HG03159 (cell line): ENCODE measurements at regions not wholly inside any gene's neighbourhood (a gene's known extent, or its start where the extent isn't known, plus 50 kb on each side); places are given as distances from the start of the nearest gene placed in this dataset.
"Not testable (repeated sequence)": the region's sequence is repeated elsewhere in the genome, so short reads cannot be mapped to it uniquely, and the experiment has no call there.

ENCODE experiments used
- ATAC-seq: cut with Tn5 transposase; IDR thresholded peaks from one replicate; pipeline ENCODE4 v1.9.1; 2021; ENCODE audit warnings: mild to moderate bottlenecking, moderate library complexity; ENCODE audit not compliant: unreplicated experiment

DNA sequence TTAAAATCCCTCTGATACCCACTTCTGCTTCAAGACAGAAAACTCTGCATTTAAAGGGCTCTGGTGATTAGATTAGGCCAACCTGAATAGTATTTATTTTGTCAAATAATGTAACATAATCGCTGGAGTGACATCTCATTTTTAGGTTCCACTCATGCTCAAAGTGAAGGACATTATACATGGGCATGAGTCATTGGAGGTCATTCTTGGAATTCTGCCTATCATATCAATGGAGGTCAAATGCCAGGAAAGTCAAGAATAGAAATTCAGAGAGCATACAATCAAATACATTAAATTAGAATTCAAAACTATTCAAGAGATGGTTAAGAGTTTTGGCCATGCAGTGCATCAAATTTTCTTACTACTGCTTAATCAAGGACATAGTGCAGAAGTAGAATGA lies 50.8 kb upstream of the PRSS1 start:
- no peak for ATAC-seq

DNA sequence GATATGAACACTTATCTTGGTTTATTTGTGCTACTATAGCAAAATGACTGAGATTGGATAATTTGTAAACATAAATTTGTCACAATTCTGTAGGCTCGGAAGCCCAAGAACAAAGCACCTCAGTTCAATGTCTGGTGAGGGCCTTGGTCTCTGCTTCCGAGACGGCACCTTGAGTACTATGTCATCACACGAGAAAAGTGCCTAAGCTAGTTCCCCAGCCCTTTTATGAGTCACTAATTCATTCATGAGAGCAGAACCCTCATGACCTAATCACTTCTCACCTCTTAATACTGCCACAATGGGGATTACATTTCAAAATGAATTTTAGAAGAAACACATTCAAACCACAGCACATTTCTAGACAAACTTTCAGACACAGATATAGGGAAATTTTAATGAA lies 52.0 kb upstream of the PRSS1 start:
- no peak for ATAC-seq

DNA sequence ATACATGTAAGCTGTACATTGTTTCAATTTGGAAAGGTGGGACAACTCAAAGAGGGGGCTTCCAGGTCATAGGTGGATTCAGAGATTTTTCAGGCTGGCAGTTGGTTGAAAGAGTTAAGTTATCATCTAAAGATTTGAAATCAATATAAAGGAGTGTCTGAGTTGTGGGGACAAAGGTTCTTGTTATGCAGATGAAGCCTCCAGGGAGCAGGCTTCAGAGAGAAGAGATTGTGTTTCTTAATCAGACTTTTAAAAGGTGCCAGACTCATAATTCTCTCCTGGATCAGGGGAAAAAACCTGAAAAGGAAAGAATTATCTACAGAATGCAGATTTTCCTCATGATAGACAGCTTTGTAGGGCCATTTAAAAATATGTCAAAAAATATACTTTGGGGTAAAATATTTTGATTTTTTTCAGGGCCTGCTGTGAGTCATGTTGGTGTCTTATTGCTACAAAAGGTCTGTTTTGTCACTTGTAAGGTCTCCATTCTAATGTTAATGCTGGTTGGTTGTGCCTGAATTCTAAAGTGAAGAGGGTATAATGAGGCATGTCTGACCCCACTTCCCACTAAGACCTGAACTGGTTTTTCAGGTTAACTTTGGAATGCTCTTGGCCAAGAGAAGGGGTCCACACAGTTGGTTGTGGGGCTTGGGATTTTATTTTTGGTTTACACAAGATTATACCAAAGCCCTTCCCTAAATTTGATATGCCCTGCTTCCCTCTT lies 52.7 kb upstream of the PRSS1 start:
- ATAC-seq: no peak

DNA sequence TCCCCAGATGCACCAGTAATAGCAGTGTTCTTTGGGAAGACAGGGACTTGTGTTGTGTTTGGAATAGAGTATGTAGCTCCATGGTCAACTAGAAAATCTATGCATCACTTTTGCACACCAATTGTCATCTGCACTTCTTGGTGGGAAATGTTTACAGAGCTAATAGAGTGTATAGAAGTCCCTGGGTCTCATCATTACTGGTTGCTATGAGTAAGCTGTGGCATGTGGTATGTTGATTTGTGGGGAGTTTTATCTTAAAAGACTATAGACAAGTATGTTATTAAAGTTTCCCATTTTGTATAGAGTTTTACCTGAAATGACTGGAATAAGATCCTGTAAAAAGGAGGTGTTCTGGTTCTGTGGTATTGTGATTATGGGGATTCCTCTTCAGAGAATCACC lies 55.4 kb upstream of the PRSS1 start:
- ATAC-seq: no peak

DNA sequence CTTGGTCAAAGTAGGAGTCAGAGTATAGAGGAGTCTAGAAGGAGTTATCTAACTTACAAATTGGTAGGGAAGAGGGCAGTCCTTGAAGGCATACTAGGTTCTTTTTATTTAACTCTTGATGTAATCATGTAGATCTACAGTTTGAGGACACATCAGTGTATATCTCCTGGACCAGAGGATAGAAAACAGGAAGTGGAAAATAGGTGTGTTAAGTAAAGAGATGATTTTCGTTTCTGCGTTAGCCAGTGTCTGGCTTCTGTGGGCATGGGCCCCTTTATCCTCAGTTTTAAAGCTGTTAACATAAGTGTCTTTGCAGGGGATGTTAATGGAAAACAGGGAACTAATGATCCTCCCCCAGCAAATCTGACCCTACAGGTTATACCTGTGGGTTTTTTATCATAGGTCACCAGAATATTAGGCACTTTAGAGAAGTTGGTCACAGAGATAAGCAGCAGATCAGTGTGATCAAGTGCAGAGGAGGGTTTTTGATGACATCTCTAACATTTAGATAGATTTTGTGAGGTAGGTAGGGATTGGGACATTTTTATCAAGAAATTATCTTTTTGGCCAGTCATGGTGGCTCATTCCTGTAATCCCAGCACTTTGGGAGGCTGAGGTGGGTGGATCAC lies 58.6 kb upstream of the PRSS1 start:
- no peak for ATAC-seq

DNA sequence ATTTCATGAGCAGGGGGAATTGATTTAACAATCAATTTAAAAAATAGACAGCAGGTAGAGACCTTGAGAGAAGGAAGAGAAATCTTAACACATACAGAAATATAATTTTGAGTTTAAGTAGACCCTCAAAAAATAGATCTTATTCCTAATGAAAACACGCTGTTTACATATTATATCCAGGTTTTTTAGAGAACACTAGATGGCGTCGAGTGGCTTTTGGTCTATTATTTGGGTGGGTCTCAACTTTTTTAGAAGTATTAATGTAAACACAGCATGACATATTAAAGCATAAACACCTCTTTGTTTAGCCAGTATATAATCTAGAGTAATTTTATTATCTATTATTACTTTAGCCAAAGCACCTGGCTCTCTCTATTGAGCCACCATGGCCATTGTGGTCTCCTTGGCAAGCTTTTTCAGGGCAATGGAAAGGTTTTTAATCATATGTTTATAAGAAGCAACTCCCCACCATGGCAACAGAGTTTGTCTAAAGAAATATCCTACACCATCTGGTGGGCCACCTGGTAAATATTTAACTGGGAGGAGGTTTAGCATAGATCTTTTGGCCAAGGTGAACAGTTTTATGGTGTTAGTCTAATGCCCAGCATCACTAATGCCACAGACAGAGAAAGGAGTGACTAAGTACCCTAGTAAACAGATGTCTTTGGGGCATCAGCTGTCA lies 59.7 kb upstream of the PRSS1 start:
- ATAC-seq: no peak

DNA sequence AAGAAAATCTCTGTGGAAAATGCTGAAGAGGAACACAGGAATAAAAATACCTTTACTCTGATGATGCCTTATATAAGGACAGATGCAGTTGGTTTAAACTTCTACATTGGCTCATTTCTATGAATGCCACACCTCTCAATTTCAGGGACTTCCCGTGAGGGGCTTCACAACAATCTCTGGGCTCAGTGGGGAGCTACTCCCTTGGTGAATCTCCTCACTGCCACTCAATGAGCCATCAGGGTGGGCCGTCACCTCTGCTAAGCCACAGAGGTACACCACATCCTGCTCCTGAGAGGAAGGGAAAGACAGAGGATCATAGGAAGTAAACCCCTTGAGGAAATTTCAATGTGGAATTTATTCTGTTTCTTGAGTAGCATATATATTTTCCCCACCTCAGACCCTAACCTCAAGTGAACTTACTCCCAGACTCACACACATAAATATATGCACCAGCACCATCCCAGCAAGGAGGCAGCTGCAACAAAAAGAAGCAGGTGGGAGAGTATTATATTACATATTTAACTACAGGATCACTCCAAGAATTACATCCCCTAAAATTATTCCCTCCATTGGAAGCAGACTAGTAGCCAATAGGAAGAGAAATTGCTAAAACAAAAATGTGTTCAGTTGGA lies 63.3 kb upstream of the PRSS1 start:
- no peak for ATAC-seq

DNA sequence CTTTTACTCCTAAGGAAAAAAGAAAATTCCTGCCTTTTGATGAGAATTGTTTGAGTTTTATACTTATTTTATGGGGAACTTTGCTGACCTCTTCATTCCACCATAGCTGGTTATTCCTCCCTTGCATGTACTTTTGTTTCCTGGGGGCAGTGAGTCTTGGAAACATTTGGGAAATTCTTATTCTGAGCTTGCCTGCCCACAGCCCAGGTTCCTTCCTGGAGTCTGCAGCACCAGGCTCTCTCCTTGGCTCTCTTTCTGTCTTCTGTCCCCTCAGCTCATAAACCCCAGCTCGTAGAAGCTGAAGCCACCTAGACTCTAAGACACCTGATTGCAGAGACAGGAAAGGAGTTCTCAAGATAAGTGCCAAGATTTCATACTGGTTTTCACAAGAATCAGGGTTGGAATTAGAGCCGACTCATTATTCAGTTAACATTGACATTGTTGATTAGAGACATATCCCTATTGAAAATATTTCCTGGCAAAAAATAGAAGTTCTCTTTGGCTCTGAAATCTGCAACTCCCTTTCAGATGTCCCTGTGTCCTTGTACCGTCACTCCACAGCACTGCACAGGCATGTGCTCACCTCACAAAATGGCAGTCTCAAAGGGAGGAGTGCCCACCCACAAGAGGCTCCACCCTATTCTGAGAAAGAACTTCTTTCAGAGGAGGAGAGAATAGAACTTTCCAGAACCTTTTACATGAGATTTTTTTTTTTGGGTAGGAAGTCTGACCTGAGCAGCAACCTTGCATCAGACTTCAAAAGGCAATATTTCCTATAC lies 67.8 kb upstream of the PRSS1 start:
- no peak for ATAC-seq

DNA sequence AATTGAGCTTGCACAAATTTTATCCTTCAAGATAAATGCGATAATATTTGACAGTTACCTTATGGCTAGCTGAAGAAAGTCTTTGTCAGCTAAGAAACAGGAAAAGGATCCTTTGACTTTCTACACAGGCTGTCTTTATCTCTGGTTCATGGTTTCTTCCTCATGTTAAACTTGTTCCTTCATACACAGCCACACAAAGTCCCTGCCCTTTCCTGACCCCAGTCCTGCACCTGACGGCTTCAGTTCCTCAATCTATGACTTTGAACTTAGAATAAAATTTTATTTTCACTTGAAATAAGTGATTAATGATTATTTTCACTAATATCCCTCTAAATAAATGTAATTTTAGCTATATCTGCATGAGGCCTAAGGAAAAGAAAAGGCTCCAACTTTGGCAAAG lies 77.8 kb upstream of the PRSS1 start:
- ATAC-seq: no peak

DNA sequence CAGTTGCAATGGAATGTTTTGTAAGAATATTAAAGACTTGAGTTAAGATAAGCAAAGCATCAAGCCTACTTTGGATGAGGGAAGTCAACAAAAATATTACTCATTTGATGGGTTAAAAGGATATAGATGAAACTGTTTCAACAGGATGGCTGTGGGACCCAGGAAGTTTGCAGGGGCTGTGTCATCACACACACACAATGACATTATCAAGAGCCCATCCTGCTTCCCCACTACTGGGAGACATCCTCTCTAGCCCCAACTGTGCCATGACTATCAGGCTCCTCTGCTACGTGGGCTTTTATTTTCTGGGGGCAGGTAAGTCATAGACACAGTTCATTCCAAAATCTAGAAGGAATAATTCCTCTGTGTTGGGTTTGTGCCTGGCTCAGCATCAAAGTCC lies 78.8 kb upstream of the PRSS1 start:
- no peak for ATAC-seq

DNA sequence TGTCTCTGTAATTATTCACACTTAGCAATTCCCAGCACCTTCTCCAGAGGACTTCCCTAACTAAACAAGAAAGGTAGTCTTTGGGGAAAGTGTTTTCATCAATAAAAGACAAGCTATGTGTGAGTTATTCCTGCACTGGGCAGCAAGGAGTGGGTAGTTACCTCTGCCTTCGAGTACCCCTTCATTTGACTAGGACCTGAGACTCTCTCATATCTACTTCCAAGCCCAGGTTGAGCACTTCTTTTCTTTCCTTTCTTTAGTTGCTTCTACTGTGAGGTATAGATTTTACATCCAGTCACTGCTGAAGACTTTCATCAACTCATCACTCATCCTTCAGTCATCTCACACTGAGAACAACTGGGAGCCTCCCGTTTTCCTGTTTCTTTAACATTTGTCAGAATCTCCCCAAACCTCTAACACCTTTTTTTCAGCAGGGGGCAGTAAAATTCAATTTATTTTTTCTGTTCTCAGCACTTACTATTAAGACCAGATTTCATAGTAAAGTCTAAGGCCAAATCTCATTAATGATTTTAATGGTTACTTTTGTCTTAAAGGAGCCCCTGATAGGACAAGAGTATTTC lies 80.1 kb upstream of the PRSS1 start:
- ATAC-seq: no peak

DNA sequence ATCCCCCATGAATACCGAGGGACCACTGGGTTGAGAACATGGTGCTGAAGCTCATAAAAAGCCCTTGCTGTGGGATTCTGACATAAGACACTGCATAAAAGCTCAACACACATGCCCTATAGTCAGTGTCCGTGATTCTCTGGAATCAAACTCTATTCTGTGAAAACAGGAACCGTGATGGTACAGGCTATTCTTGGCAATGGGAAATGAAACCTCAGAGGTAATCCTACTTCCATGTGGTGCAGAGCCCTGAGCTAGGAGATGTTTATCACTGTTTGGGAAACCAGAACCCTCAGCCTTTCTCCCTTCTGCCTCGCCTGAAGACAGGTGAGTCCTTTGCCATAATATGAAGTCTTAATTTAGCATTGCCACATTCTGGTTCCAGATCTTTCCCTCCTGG lies 80.8 kb upstream of the PRSS1 start:
- ATAC-seq: no peak

DNA sequence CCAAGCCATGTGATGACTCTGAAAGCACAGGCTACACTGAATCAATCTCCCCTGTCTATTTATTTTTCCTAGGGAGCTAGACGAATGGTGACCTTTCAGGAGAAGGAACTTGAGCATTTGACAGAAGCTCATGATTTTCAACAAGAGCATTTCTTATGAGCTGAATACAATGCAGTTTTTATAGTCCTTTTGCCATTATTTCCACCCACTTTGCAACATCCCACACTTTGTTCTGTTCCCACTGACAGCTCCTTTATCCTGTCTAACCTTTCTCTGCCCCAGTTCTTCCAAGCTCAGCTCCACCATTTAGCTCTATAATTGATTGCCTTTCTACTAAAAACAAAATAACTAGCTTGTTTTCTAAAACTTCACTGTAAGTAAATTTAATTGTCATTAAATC lies 91.9 kb upstream of the PRSS1 start:
- no peak for ATAC-seq

DNA sequence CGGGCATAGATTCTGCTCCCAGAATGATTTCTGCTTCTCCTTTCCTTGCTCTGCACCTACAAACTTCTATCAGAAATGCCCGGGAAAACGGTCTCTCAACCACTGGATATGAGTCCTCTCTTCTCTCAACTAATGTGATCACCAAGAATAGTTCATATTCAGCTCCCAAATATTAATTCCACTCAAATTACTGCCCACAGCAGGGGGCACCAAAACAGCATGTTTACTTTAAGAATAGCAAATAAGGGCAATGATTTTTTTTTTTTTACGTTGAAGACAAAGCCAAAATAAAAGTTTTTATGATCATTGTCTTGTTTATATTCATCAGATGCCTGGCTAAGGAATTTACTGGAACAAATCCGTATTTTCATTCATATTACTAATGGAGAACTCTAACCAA lies 94.9 kb upstream of the PRSS1 start:
- ATAC-seq: no peak

DNA sequence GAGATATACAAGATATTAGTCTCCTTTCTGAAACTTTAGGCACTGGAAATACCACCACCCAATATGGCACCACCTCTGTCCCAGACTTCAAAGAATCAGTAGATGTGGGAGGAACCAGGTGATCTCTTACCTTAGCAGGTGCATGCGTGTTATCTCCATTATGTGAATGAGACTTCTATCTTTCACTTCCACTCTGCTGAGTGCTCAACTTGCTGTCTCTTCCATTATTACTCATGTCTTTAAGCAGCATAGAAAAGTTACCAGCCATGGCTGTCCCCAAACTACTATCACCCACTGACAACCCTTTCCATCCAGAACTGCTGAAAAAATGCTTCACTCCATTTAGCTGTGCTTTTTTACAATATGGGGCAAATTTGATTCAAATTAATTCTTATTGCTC lies 101.5 kb upstream of the PRSS1 start:
- peak; percentile 56 for ATAC-seq

DNA sequence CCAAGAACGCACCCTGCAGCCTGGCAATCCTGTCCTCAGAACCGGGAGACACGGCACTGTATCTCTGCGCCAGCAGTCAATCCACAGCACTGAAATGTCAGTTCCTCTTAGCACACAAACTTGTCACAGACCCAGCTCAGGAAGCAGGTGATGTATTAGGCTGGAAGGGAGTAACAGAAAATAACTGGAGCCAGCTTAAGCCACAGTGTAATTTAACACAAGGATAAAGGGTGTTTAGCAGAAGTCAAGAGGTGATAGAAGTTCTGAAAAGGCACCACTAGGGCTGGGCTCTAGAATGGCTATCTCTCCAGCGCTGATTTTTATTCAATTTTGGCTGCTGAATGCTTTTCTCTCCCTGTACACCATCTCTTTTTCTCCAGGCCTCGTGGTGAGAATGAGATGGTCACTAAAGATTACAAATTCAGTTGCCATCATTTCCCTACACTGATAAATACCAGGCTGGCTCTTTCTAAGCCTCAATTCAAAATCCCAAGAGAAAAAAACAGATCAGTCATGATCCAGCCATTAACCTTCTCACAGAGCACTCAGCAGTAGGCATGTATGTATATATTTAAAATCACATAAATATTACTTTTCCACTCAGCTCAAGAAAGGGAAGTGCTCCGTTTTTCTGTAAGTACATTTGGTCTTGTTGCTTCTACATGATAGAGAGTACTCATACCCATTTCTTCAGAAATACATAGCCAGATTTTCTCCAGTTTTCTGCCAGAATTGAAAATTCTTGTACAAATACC lies 102.7 kb upstream of the PRSS1 start:
- ATAC-seq: no peak

DNA sequence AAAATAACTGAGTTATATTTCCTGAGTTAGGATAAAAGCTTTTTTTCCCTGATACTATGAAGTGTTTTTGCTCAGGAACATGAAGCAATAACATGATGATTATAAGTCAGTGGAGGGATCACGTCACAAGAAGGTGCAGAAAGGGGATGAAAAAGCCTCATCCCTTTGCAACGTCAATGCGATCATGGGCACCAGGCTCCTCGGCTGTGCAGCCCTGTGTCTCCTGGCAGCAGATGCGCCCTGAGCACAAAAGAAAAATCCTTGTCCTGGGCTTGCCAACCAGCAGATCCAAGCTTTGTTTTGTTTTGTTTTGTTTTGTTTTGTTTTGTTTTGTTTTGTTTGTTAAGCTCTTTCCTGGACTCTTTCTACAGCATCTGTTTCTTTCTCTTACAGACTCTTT lies 103.5 kb upstream of the PRSS1 start:
- no peak for ATAC-seq

DNA sequence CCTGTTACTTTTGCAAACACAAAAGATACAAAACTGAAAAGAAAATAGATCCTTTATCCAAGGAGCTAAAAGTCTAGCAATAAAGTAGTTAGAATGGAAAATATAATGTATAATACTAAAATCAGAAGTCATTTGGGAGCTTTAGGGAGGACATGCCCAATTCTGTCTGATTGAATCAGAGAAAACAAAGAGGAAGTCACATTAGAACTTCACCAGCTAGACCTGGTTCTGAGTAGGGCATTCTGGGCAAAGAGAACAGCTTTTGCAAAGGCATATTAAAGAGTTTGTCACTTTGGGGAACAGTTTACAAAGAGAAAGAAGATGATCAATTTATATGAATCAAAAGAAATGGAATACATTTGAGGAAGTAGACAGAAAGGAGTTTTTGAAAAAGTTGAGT lies 107.0 kb upstream of the PRSS1 start:
- peak; percentile 66 for ATAC-seq

DNA sequence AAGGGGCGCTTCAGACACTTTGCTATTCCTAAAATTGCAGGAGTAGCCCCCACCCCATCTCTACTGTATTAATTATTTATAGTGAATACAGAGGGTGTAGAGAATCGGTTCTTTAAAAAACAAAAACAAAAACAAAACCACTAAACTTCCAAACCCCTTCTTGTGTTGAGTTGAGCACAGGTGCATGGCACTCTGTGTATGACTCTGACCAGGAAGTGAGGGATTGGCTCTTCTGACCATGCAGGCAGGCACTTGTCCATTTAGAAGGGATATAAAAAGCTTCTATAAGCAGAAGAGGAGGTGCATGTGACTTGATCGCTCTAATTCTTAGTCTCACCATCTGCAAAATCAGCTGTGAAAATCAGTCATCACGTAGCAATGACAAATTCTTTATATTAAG lies 108.0 kb upstream of the PRSS1 start:
- ATAC-seq: not testable (repeated sequence)

DNA sequence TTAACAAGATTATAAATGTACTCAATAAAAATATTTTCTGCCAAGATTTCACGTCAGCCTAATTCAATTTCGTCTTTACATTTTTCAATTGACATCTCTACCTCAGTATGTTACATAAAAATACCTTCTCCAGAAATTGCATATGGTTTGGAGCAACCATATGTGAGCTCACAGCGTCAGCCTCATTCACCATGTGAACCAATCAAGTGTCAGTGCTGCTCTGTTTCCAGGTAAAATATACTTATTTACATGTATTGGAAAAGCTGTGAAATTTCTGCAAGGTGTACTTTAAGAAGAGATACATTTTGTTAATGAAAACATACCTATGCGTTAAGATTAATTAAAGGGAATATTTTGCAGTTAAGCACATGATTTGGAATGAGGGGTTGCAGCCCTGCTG lies 110.7 kb upstream of the PRSS1 start:
- no peak for ATAC-seq
